HEK293 (cell line): ENCODE measurements at regions not wholly inside any gene's neighbourhood (a gene's known extent, or its start where the extent isn't known, plus 50 kb on each side); places are given as distances from the start of the nearest gene placed in this dataset.

Experiments used
- YY1 ChIP-seq: fragments of 450-650 bp; formaldehyde crosslinking; IDR thresholded peaks from 2 replicates; pipeline ENCODE4 v1.5.1; 2018; ENCODE audit warnings: missing biosample characterization, missing genetic modification characterization
- ZBTB7A ChIP-seq: fragments of 450-650 bp; formaldehyde crosslinking; IDR thresholded peaks from 2 replicates; pipeline ENCODE4 v1.5.1; 2016; ENCODE audit warnings: low read depth, missing biosample characterization, missing genetic modification characterization
- ZNF747 ChIP-seq: fragments of 450-650 bp; formaldehyde crosslinking; IDR thresholded peaks from 2 replicates; pipeline ENCODE4 v1.5.1; 2016; ENCODE audit warnings: missing biosample characterization, missing genetic modification characterization
- TF ChIP-seq, protein P1 (sequence below): sonication (generic); formaldehyde crosslinking; IDR thresholded peaks from 2 replicates; pipeline ENCODE4 v1.8.1; 2022; ENCODE audit warnings: mild to moderate bottlenecking, moderate library complexity, missing genetic modification reagents

GRCh38 chr12:46442239-46442638, 69.7 kb upstream of the SLC38A2 start:
- TF ChIP-seq, protein P1, sequence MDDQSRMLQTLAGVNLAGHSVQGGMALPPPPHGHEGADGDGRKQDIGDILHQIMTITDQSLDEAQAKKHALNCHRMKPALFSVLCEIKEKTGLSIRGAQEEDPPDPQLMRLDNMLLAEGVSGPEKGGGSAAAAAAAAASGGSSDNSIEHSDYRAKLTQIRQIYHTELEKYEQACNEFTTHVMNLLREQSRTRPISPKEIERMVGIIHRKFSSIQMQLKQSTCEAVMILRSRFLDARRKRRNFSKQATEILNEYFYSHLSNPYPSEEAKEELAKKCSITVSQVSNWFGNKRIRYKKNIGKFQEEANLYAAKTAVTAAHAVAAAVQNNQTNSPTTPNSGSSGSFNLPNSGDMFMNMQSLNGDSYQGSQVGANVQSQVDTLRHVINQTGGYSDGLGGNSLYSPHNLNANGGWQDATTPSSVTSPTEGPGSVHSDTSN (CRISPR knock-in tag), result no peak
- TF ChIP-seq ZNF747 (tag by site-specific recombination) (no peak), ZBTB7A (tag by site-specific recombination) (no peak), YY1 (no peak)
